GM21423 (cell line): ENCODE measurements at regions not wholly inside any gene's neighbourhood (a gene's known extent, or its start where the extent isn't known, plus 50 kb on each side); places are given as distances from the start of the nearest gene placed in this dataset.
A peak's percentile ranks its signal among the peaks of the same experiment; 100 is the strongest.
"Not testable (repeated sequence)": the region's sequence is repeated elsewhere in the genome, so short reads cannot be mapped to it uniquely, and the experiment has no call there.

Experiments used
- ATAC-seq: cut with Tn5 transposase; IDR thresholded peaks from one replicate; pipeline ENCODE4 v1.9.1; 2021; ENCODE audit warnings: mild to moderate bottlenecking, moderate library complexity; ENCODE audit not compliant: unreplicated experiment

GRCh38 chr1:96865731-96866685 lies 144.4 kb downstream of the PTBP2 start:
- ATAC-seq = no peak

GRCh38 chr1:96872757-96873156 lies 151.2 kb downstream of the PTBP2 start:
- no peak for ATAC-seq

GRCh38 chr1:96878640-96879039 lies 157.1 kb downstream of the PTBP2 start:
- ATAC-seq = no peak

GRCh38 chr1:96880626-96881025 lies 159.0 kb downstream of the PTBP2 start:
- ATAC-seq = no peak

- no peak for ATAC-seq
These were observed 160.5 kb downstream of the PTBP2 start for GRCh38 chr1:96882096-96882495.

GRCh38 chr1:96886474-96886873 lies 164.9 kb downstream of the PTBP2 start:
- no peak for ATAC-seq

GRCh38 chr1:96887501-96887900 lies 165.9 kb downstream of the PTBP2 start:
- no peak for ATAC-seq

GRCh38 chr1:96901783-96902363 lies 180.3 kb downstream of the PTBP2 start:
- ATAC-seq = no peak

- no peak for ATAC-seq
These were observed 190.7 kb downstream of the PTBP2 start for GRCh38 chr1:96912248-96912647.

GRCh38 chr1:96915701-96916100 lies 194.1 kb downstream of the PTBP2 start:
- ATAC-seq = not testable (repeated sequence)

GRCh38 chr1:96918406-96918805 lies 196.8 kb downstream of the PTBP2 start:
- no peak for ATAC-seq

GRCh38 chr1:96922181-96922580 lies 200.6 kb downstream of the PTBP2 start:
- no peak for ATAC-seq

- no peak for ATAC-seq
These were observed 202.2 kb downstream of the PTBP2 start for GRCh38 chr1:96923753-96924152.

- ATAC-seq = no peak
These were observed 204.6 kb downstream of the PTBP2 start for GRCh38 chr1:96926176-96926575.

- no peak for ATAC-seq
These were observed 205.5 kb downstream of the PTBP2 start for GRCh38 chr1:96927125-96927524.

- no peak for ATAC-seq
These were observed 209.6 kb downstream of the PTBP2 start for GRCh38 chr1:96931136-96931535.

- ATAC-seq = no peak
These were observed 212.7 kb downstream of the PTBP2 start for GRCh38 chr1:96934282-96934681.

GRCh38 chr1:96944432-96945092 lies 223.0 kb downstream of the PTBP2 start:
- ATAC-seq = no peak

- no peak for ATAC-seq
These were observed 224.0 kb downstream of the PTBP2 start for GRCh38 chr1:96945509-96946084.

GRCh38 chr1:96955307-96956012 lies 233.9 kb downstream of the PTBP2 start:
- peak; percentile 53 for ATAC-seq

- ATAC-seq = no peak
These were observed 240.6 kb downstream of the PTBP2 start for GRCh38 chr1:96962216-96962615.
